Astrocyte (in vitro differentiated cells and primary cell): ENCODE measurements at regions not wholly inside any gene's neighbourhood (a gene's known extent, or its start where the extent isn't known, plus 50 kb on each side); places are given as distances from the start of the nearest gene placed in this dataset.

Experiments
- DNase-seq: peaks from one replicate; pipeline ENCODE4 v3.0.0-alpha.2; 2010; ENCODE audit warnings: low read depth
- FAIRE-seq: peaks from 2 replicates; lab custom pipeline; 2011; peaks lifted over from hg19 to GRCh38; lab: Jason Lieb, UNC
- H2AFZ ChIP-seq: 2 replicates; pipeline ENCODE4 v1.6.0; 2012; ENCODE audit warnings: low read depth, low read length, inconsistent platforms
- H3K27ac ChIP-seq: 2 replicates; pipeline ENCODE4 v1.5.1; 2011; ENCODE audit warnings: low read depth, low read length, inconsistent platforms
- H3K27me3 ChIP-seq: 2 replicates; pipeline ENCODE4 v1.6.0; 2011; ENCODE audit warnings: low read length, inconsistent platforms; ENCODE audit not compliant: insufficient read depth
- H3K36me3 ChIP-seq: 2 replicates; pipeline ENCODE4 v1.5.1; 2011; ENCODE audit warnings: low read length, inconsistent platforms; ENCODE audit not compliant: insufficient read depth
- H3K4me1 ChIP-seq: 2 replicates; pipeline ENCODE4 v1.5.1; 2011; ENCODE audit warnings: low read length, inconsistent platforms; ENCODE audit not compliant: insufficient read depth
- H3K4me2 ChIP-seq: 2 replicates; pipeline ENCODE4 v1.6.0; 2012; ENCODE audit warnings: low read length, inconsistent platforms
- H3K4me3 ChIP-seq: 2 replicates; pipeline ENCODE4 v1.5.1; 2011; ENCODE audit warnings: low read depth, mild to moderate bottlenecking, low read length, inconsistent platforms; ENCODE audit not compliant: insufficient read depth
- H3K79me2 ChIP-seq: 2 replicates; pipeline ENCODE4 v1.6.0; 2012; ENCODE audit warnings: mild to moderate bottlenecking, low read length, inconsistent platforms; ENCODE audit not compliant: insufficient read depth
- H3K9ac ChIP-seq: 2 replicates; pipeline ENCODE4 v1.6.0; 2012; ENCODE audit warnings: mild to moderate bottlenecking, low read length, inconsistent platforms
- H3K9me3 ChIP-seq: 2 replicates; pipeline ENCODE4 v1.5.1; 2012; ENCODE audit warnings: low read depth, mild to moderate bottlenecking, low read length, inconsistent platforms; ENCODE audit not compliant: insufficient read depth
- H4K20me1 ChIP-seq: 2 replicates; pipeline ENCODE4 v1.6.0; 2012; ENCODE audit warnings: low read length, inconsistent platforms; ENCODE audit not compliant: insufficient read depth
- H3K27ac Mint-ChIP-seq: one replicate; pipeline ENCODE4 v1.8.0; 2021; ENCODE audit warnings: mild to moderate bottlenecking, mixed read lengths; ENCODE audit not compliant: unreplicated experiment
- H3K27me3 Mint-ChIP-seq: one replicate; pipeline ENCODE4 v1.8.0; 2021; ENCODE audit warnings: low read depth, mixed read lengths; ENCODE audit not compliant: unreplicated experiment
- H3K36me3 Mint-ChIP-seq: one replicate; pipeline ENCODE4 v1.8.0; 2021; ENCODE audit warnings: low read depth, mixed read lengths; ENCODE audit not compliant: unreplicated experiment
- H3K4me1 Mint-ChIP-seq: one replicate; pipeline ENCODE4 v1.8.0; 2021; ENCODE audit warnings: low read depth, mixed read lengths; ENCODE audit not compliant: unreplicated experiment
- H3K4me3 Mint-ChIP-seq: one replicate; pipeline ENCODE4 v1.8.0; 2021; ENCODE audit warnings: mild to moderate bottlenecking, moderate library complexity, mixed read lengths; ENCODE audit not compliant: unreplicated experiment
- H3K9me3 Mint-ChIP-seq: one replicate; pipeline ENCODE4 v1.8.0; 2021; ENCODE audit warnings: mild to moderate bottlenecking, mixed read lengths; ENCODE audit not compliant: unreplicated experiment
- CTCF ChIP-seq: IDR thresholded peaks from 2 replicates; pipeline ENCODE4 v1.5.1; 2011; ENCODE audit warnings: low read depth, mild to moderate bottlenecking, inconsistent platforms, low read length, moderate library complexity; ENCODE audit not compliant: insufficient read depth
- EZH2 ChIP-seq: IDR thresholded peaks from 2 replicates; pipeline ENCODE4 v1.6.1; 2012; ENCODE audit warnings: mild to moderate bottlenecking, low read length, inconsistent platforms; ENCODE audit not compliant: insufficient read depth

- Histone ChIP-seq H3K36me3 (no peaks in the 10 kb centered on the region), H3K4me2 (no peak overlapping the region), H3K79me2 (no peaks in the 10 kb centered on the region), H4K20me1 (no peaks in the 10 kb centered on the region), H3K27ac (no peak overlapping the region), H3K27me3 (no peaks in the 10 kb centered on the region), H2AFZ (no peak overlapping the region), H3K4me3 (no peak overlapping the region), H3K4me1 (no peaks in the 10 kb centered on the region), H3K9me3 (no peaks in the 10 kb centered on the region), H3K9ac (no peak overlapping the region)
- Mint-ChIP-seq H3K9me3 (no peaks in the 10 kb centered on the region), H3K27me3 (no peaks in the 10 kb centered on the region), H3K27ac (no peak overlapping the region), H3K36me3 (no peaks in the 10 kb centered on the region), H3K4me3 (no peak overlapping the region), H3K4me1 (peaks cover 8% of the 10 kb centered on the region)
- FAIRE-seq (peak; percentile 58), DNase-seq (peak; percentile 27)
- no peak for TF ChIP-seq EZH2
- no peak for TF ChIP-seq CTCF
Measured at GRCh38 chr10:108771106-108771505, 1152.2 kb downstream of the XPNPEP1 start.

- H3K9me3 ChIP-seq, result no peaks in the 10 kb centered on the region
Measured at GRCh38 chr10:108765794-108766193, 1157.5 kb downstream of the XPNPEP1 start.

More at GRCh38 chr10:108765794-108766193, 1157.5 kb downstream of the XPNPEP1 start:
- DNase-seq (no peak), FAIRE-seq (no peak)
- Histone ChIP-seq H3K27ac (no peak overlapping the region), H2AFZ (no peak overlapping the region), H3K4me3 (no peak overlapping the region), H3K79me2 (no peaks in the 10 kb centered on the region), H3K9ac (no peak overlapping the region), H4K20me1 (no peaks in the 10 kb centered on the region), H3K27me3 (no peaks in the 10 kb centered on the region), H3K4me1 (no peaks in the 10 kb centered on the region), H3K36me3 (no peaks in the 10 kb centered on the region), H3K4me2 (no peak overlapping the region)
- Mint-ChIP-seq H3K4me1 (no peaks in the 10 kb centered on the region), H3K9me3 (no peaks in the 10 kb centered on the region), H3K27me3 (no peaks in the 10 kb centered on the region), H3K27ac (no peak overlapping the region), H3K4me3 (no peak overlapping the region), H3K36me3 (no peaks in the 10 kb centered on the region)
- TF ChIP-seq EZH2 (no peak), CTCF (no peak)
